ENCODE measurements at regions not wholly inside any gene's neighbourhood (a gene's known extent, or its start where the extent isn't known, plus 50 kb on each side); places are given as distances from the start of the nearest gene placed in this dataset.
A peak's percentile ranks its signal among the peaks of the same experiment; 100 is the strongest.

- no peak for DNase-seq (ENCODE audit: low read depth)
These were observed 351.6 kb upstream of the KLF12 start for GRCh38 chr13:74485757-74486156.

DNA sequence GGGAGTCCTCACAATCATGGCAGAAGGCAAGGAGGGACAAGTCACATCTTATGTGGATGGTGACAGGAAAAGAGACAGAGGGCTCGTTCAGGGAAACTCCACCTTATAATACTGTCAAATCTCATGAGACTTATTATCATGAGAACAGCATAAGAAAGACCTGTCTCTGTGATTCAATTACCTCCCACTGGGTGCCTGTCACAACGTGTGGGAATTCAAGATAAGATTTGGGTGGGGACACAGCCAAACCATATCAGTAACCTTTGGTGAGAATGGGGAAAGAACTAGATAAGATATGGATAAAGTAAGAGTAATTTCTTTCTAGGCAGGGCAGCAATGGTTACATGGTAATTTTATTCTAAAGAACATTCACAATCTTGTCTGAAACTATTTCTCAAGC lies 344.9 kb upstream of the KLF12 start:
- DNase-seq (ENCODE audit: low read depth), result no peak

DNA sequence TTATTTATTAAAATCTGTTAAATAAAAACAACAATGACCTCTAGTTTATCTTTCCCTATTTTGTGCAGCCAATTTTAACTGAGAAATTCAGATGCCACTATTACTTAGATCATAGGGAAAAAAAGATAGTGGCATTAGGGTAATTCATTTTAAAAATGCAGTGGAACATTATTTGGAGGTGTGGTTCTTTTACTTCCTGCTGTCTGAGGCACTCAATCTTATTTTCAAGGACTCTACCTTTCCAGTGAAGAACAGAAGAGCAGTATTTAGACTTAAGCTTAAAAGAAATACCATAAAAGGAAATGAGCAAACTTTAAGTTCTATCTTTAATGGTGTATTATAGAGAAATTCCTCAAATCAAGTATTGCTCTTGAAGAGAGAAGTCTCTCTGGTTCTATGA lies 342.6 kb upstream of the KLF12 start:
- DNase-seq (ENCODE audit: low read depth), result no peak

DNA sequence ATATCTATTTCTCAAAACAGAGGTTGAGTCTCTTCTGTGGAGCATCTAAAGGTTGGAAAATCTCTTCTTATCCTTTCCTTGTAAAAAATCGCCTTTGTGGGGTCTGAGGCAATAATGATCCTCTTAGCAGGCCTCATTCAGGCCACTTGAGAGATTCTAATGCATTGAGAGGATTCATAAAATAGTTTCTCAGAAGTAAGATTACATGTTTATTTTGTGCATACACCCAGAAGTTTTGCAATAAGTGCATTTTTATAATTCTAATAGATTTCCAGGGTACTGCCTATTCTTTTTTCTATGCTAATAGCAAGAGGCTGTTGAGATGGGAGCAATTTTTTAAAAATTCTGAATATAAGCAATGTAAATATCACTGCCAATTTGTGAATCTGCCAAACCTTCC lies 342.2 kb upstream of the KLF12 start:
- DNase-seq (ENCODE audit: low read depth), result no peak

DNA sequence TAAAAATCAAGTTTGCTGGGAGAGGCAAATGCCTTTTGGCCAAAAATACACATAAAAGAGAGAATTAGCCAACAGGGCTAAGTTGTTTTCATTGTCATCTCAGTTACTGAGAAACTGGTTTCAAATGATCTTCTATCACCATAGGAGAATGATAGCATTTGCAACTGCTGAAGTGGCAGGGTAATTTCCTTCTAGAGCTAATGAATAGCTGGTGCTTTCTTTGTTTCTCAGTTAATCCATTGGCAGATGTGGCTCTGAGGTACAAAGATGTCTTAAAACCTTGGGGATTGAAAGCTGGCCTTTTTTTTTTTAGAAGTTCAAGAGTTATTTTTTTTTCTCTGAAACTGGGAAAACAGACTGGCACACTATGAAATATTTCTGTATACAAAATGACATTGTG lies 332.7 kb upstream of the KLF12 start:
- DNase-seq (ENCODE audit: low read depth), result no peak

DNA sequence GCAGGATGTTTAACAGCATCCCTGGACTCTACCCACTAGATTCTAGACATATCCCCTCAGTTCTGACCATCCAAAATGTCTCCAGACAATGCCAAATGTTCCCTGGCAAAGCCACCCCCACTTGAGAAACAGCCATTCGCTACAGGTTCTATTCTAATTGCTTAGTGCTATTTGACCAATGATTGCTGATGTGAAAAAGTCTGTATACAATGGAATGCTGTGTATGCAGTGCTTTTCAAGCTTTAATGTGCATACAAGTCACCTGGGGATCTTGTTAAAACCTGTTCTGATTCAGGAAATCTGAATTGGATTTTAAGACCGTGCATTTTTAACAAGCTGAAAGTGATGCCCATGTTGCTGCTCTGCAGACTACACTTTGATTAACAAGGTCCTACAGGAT lies 331.8 kb upstream of the KLF12 start:
- DNase-seq (ENCODE audit: low read depth), result no peak

DNA sequence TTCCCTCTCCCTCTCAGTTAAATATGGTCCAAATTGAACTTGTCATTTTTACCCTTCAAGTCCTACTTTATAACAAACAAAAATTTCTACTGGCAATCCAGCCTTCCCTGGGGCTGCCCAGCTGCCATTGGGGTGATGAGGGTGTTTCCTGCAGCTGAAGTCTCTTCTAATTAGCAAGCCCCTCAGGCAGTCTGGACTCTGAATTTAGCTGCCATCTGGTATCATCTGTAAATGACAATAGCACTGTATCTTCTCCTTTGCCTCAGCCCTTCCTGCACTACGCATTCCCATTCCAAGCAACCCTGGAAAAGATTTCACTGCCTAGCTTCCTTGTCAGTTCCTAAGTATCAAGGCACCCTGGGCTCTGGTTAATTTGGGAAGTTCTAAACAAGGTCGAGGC lies 331.1 kb upstream of the KLF12 start:
- no peak for DNase-seq (ENCODE audit: low read depth)

GRCh38 chr13:74464670-74465069 lies 330.5 kb upstream of the KLF12 start:
- DNase-seq (ENCODE audit: low read depth), result no peak

- DNase-seq (ENCODE audit: low read depth), result no peak
These were observed 326.8 kb upstream of the KLF12 start for GRCh38 chr13:74461011-74461410.

DNA sequence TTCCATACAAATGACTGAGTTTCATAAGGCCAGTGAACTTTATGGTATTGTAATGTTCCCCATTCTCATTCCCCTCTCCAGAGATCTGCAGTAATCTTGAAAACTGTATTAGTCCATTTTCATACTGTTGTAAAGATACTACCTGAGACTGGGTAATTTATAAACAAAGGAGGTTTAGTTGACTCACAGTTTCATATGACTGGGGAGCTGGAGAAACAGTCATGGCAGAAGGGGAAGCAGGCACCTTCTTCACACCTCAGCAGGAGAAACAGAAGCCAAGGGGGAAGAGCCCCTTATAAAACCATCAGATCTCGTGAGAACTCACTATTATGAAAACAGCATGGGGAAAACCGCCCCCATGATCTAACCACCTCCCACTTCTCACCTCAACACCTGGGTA lies 318.7 kb upstream of the KLF12 start:
- DNase-seq (ENCODE audit: low read depth), result no peak

DNA sequence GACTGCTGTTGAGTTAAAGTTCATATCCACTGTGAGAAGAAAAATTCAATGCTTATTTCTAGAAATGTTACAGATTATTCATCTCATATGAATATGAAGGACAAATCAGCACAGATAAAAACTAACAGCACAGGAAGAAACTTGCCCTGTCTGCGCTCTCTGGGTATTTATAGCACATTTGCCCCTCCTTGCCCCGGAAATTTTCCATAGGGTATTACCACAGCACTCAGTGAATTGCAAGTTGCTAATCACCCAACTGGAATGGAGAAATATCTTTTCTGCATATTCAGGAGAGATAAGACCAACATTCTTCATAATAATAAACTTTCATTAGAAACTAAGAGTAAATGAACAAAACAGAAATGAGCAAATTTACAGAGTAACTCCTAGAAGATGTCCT lies 318.0 kb upstream of the KLF12 start:
- DNase-seq (ENCODE audit: low read depth), result peak; percentile 6

- DNase-seq (ENCODE audit: low read depth), result no peak
These were observed 316.8 kb upstream of the KLF12 start for GRCh38 chr13:74450964-74451363.

- DNase-seq (ENCODE audit: low read depth), result no peak
These were observed 316.3 kb upstream of the KLF12 start for GRCh38 chr13:74450525-74450845.

DNA sequence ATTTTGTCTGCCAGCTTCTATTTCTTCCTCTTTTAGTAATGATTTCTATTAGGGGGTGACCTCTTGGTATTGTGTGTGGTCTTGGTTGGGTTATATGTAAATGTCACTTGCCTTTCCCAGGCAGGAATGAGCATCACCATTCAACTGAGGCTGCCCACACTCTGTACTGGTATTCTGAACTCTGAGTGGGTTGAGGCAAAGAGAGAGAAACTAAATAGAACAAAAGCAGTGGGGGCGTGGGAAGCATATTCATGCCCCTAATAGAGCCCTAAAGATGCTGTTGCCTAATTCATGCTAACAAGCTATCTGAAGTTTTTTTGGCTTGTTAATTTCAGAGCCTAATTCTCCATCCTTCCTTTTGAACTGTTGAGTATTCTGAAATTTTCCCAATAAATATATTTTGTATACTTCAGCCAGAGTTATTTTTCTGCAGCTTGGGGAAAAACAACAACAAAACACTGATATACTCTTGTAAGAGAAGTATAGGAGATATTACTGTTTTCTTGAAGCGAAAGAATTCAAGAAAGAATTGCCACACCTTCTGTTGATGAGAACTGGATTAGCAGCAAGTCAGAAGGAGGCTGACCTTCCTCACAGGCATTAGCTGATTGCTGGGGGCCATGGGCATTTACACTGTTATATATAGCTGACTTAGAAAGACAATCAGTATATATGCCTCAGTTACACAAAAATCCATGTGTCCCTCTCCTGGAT lies 315.8 kb upstream of the KLF12 start:
- no peak for DNase-seq (ENCODE audit: low read depth)

GRCh38 chr13:74444864-74445479 lies 310.8 kb upstream of the KLF12 start:
- peak; percentile 12 for DNase-seq (ENCODE audit: low read depth)

GRCh38 chr13:74444161-74444571 lies 310.0 kb upstream of the KLF12 start:
- no peak for DNase-seq (ENCODE audit: low read depth)

DNA sequence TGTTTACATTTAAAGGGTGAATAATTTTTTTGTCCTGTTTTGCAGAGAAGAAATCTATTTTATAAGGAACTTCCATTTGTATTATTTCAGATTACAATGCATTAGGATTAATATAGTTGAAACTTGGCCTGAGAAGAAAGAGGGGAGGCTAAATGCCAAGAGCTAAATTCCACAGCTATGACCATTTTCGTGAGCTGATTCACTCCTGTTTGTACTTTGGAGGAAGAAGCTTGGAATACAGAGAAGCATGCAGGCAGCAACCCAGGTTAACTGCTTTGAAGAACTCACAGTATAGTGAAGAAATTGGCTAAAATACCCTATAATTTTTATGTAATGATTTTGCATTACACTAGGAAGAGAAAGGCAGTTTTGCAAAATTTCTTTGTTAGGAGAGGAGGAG lies 309.4 kb upstream of the KLF12 start:
- peak; percentile 81 for DNase-seq (ENCODE audit: low read depth)

- no peak for DNase-seq (ENCODE audit: low read depth)
These were observed 308.5 kb upstream of the KLF12 start for GRCh38 chr13:74442751-74443150.

DNA sequence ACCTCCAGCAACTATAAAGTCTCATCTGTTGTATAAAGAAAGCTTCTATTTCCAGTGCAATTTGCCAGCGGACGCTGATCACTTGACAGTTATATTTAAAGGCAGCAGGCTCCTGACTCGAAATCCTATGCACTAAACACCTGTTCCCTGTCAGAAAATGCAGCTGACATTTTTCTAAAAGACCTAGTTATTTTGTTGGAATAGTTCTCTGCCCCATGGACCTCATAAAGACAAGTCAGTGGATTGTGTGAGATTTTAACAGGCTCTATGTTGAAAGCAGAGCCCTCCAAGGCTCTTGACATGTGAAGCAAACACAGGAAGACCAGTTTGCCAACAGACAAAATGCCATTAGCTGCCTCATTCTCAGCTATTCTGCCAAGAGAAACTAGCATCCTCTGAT lies 304.7 kb upstream of the KLF12 start:
- no peak for DNase-seq (ENCODE audit: low read depth)

DNA sequence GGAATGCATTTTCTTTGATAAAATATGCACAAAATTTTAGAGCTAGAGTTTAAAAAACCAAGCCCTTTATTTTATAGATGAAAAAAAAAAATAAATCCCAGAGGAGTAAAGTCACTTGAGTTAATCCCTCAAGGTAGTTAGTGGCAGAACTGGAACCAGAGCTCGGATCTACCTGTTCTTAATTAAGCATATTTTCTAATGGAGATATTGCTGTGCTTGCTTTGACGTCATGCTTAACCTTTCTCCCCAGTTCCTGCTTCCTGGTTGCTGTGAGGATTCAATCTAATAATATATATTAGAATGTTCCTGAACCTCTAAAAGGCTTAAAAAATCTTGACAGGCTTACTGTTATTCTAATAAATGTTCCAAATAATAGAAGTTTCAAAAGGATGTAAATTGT lies 300.6 kb upstream of the KLF12 start:
- no peak for DNase-seq (ENCODE audit: low read depth)

DNA sequence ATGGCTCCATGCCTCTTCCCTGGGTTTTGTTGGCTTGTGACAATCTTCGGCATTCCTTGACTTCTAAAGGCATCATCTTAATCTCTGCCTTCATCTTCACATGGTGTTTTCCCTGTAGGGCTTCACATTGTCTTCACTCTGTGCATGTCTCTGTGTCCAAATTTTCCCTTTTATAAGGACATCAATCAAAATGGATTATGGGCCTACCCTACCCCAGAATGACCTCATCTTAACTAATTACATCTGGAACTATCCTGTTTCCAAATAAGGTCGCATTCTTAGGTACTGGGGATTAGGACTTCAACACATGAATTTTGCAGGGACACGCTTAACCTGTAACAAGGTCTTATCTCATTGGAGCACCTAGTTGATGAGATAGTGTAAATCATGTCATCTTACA lies 290.3 kb upstream of the KLF12 start:
- DNase-seq (ENCODE audit: low read depth), result no peak

- DNase-seq (ENCODE audit: low read depth), result no peak
These were observed 289.2 kb upstream of the KLF12 start for GRCh38 chr13:74423434-74423833.

GRCh38 chr13:74414458-74414857 lies 280.3 kb upstream of the KLF12 start:
- no peak for DNase-seq (ENCODE audit: low read depth)

GRCh38 chr13:74413482-74413881 lies 279.3 kb upstream of the KLF12 start:
- no peak for DNase-seq (ENCODE audit: low read depth)

All from iris pigment epithelial cell (primary cell).